Stimulated activated CD4-positive, alpha-beta T cell treated with anti-CD3 and anti-CD28 coated beads, Interleukin-12 subunit alpha, Interleukin-12 subunit beta, amount 100 ng/mL, for 4 hours (primary cell): ENCODE measurements at regions not wholly inside any gene's neighbourhood (a gene's known extent, or its start where the extent isn't known, plus 50 kb on each side); places are given as distances from the start of the nearest gene placed in this dataset.
"Not testable (repeated sequence)": the region's sequence is repeated elsewhere in the genome, so short reads cannot be mapped to it uniquely, and the experiment has no call there.

ENCODE experiments used
- DNase-seq: peaks from one replicate; pipeline ENCODE4 v3.0.0-alpha.2; 2020

- DNase-seq: peak; percentile 4
Measured at GRCh38 chrX:77003956-77004355, 443.2 kb upstream of the FGF16 start.

GRCh38 chrX:77009691-77010090 lies 437.5 kb upstream of the FGF16 start:
- no peak for DNase-seq

- DNase-seq: no peak
Measured at GRCh38 chrX:77014377-77015372, 432.5 kb upstream of the FGF16 start.

GRCh38 chrX:77017093-77017492 lies 430.1 kb upstream of the FGF16 start:
- no peak for DNase-seq

GRCh38 chrX:77046180-77046810 lies 400.9 kb upstream of the FGF16 start:
- DNase-seq: not testable (repeated sequence)

- DNase-seq: no peak
Measured at GRCh38 chrX:77060572-77060971, 386.6 kb upstream of the FGF16 start.

- DNase-seq: no peak
Measured at GRCh38 chrX:77061022-77061421, 386.2 kb upstream of the FGF16 start.

GRCh38 chrX:77061545-77061944 lies 385.6 kb upstream of the FGF16 start:
- DNase-seq: no peak

GRCh38 chrX:77065896-77066295 lies 381.3 kb upstream of the FGF16 start:
- DNase-seq: no peak

GRCh38 chrX:77070202-77070918 lies 376.8 kb upstream of the FGF16 start:
- no peak for DNase-seq

- DNase-seq: no peak
Measured at GRCh38 chrX:77076896-77077295, 370.3 kb upstream of the FGF16 start.

- DNase-seq: not testable (repeated sequence)
Measured at GRCh38 chrX:77081237-77081636, 366.0 kb upstream of the FGF16 start.

GRCh38 chrX:77085372-77085771 lies 361.8 kb upstream of the FGF16 start:
- no peak for DNase-seq

- no peak for DNase-seq
Measured at GRCh38 chrX:77087529-77088169, 359.5 kb upstream of the FGF16 start.

GRCh38 chrX:77088233-77088632 lies 359.0 kb upstream of the FGF16 start:
- no peak for DNase-seq

GRCh38 chrX:77114501-77114900 lies 332.7 kb upstream of the FGF16 start:
- DNase-seq: no peak

GRCh38 chrX:77118686-77119085 lies 328.5 kb upstream of the FGF16 start:
- no peak for DNase-seq

- no peak for DNase-seq
Measured at GRCh38 chrX:77119706-77120105, 327.5 kb upstream of the FGF16 start.

- DNase-seq: not testable (repeated sequence)
Measured at GRCh38 chrX:77123917-77124316, 323.3 kb upstream of the FGF16 start.

- DNase-seq: not testable (repeated sequence)
Measured at GRCh38 chrX:77127571-77127970, 319.6 kb upstream of the FGF16 start.

- no peak for DNase-seq
Measured at GRCh38 chrX:77143907-77144306, 303.3 kb upstream of the FGF16 start.

GRCh38 chrX:77160301-77160700 lies 286.9 kb upstream of the FGF16 start:
- peak; percentile 4 for DNase-seq

GRCh38 chrX:77162777-77163176 lies 284.4 kb upstream of the FGF16 start:
- no peak for DNase-seq
